ENCODE measurements at regions not wholly inside any gene's neighbourhood (a gene's known extent, or its start where the extent isn't known, plus 50 kb on each side); places are given as distances from the start of the nearest gene placed in this dataset.

DNA sequence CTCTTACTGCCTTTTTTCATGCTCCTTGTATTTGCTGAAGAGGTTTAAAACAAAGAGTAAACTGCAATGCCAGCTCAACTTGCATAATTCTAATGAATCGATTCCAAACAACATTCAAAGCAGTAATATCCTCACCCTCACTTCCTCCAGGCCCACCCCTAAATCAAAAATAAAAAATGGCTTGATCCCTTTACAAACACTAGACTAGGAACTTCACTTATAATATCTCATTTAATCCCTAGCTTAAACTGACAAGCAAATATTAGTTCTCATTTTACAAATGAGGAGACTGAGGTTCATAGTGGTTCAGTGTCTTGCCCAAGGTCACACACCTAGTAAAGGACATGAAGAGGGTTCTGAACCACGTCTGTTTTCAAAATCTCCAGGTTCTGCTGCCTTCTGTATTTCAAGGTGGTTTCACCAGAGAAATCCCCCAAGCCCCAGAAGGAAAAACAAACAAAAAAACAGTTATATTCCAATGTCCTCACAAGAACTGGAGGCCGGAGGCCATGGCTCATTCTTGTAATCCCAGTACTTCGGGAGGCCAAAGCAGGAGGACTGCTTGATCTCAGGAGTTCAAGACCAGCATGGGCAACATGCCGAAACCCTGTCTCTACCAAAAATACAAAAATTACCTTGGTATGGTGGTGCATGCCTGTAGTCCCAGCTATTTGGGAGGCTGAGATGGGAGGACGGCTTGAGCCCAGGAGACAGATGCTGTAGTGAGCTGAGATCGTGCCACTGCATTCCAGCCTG lies 80.3 kb upstream of the GRIN2A start:
- TF ChIP-seq CTCF (IDR thresholded peaks at IDR 0.05) (no peak), ZFX (IDR thresholded peaks at IDR 0.05; ENCODE audit: borderline replicate concordance) (no peak)

All from 22Rv1 (cell line).